GM23248 (cell line): ENCODE measurements at regions not wholly inside any gene's neighbourhood (a gene's known extent, or its start where the extent isn't known, plus 50 kb on each side); places are given as distances from the start of the nearest gene placed in this dataset.
A peak's percentile ranks its signal among the peaks of the same experiment; 100 is the strongest.

ENCODE experiments used
- DNase-seq: peaks from one replicate; pipeline ENCODE4 v3.0.0-alpha.2; 2015
- H2AFZ ChIP-seq: fragments of 200-600 bp; sonication (generic); 2 replicates; pipeline ENCODE4 v1.6.1; 2016; ENCODE audit warnings: antibody characterized with exemption
- H3F3A ChIP-seq: fragments of 200-600 bp; sonication (generic); 2 replicates; pipeline ENCODE4 v1.6.1; 2016; ENCODE audit warnings: mild to moderate bottlenecking, antibody characterized with exemption, mixed run types; ENCODE audit not compliant: insufficient read depth
- H3K27ac ChIP-seq: fragments of 200-600 bp; sonication (generic); 2 replicates; pipeline ENCODE4 v1.5.1; 2016; ENCODE audit warnings: mild to moderate bottlenecking
- H3K27me3 ChIP-seq: fragments of 200-600 bp; sonication (generic); replicated peaks from 2 replicates; pipeline ENCODE4 v1.6.1; 2016; ENCODE audit warnings: mild to moderate bottlenecking; ENCODE audit not compliant: insufficient read depth
- H3K36me3 ChIP-seq: fragments of 200-600 bp; sonication (generic); 2 replicates; pipeline ENCODE4 v1.6.1; 2016; ENCODE audit warnings: low read depth, mild to moderate bottlenecking
- H3K4me1 ChIP-seq: fragments of 200-600 bp; sonication (generic); 2 replicates; pipeline ENCODE4 v1.6.1; 2016; ENCODE audit warnings: mild to moderate bottlenecking; ENCODE audit not compliant: insufficient read depth
- H3K4me2 ChIP-seq: fragments of 200-600 bp; sonication (generic); one replicate; pipeline ENCODE4 v1.6.1; 2016; ENCODE audit warnings: mild to moderate bottlenecking; ENCODE audit not compliant: unreplicated experiment
- H3K4me3 ChIP-seq: fragments of 200-600 bp; sonication (generic); 2 replicates; pipeline ENCODE4 v1.5.1; 2016; ENCODE audit warnings: mild to moderate bottlenecking
- H3K79me2 ChIP-seq: fragments of 200-600 bp; sonication (generic); 2 replicates; pipeline ENCODE4 v1.6.1; 2016; ENCODE audit warnings: mild to moderate bottlenecking; ENCODE audit not compliant: insufficient read depth
- H3K9ac ChIP-seq: fragments of 200-600 bp; sonication (generic); 2 replicates; pipeline ENCODE4 v1.6.1; 2016; ENCODE audit warnings: mild to moderate bottlenecking
- H3K9me2 ChIP-seq: fragments of 200-600 bp; sonication (generic); 2 replicates; pipeline ENCODE4 v1.6.1; 2016; ENCODE audit warnings: mixed run types, mild to moderate bottlenecking, moderate library complexity; ENCODE audit not compliant: insufficient read depth
- H3K9me3 ChIP-seq: fragments of 200-600 bp; sonication (generic); one replicate; pipeline ENCODE4 v1.6.1; 2017; ENCODE audit warnings: low read depth
- H4K20me1 ChIP-seq: fragments of 200-600 bp; sonication (generic); 2 replicates; pipeline ENCODE4 v1.6.0; 2016; ENCODE audit not compliant: insufficient read depth
- EZH2 ChIP-seq: fragments of 200-600 bp; sonication (generic); IDR thresholded peaks from 2 replicates; pipeline ENCODE4 v1.6.1; 2018; ENCODE audit warnings: antibody characterized with exemption, mild to moderate bottlenecking; ENCODE audit not compliant: insufficient read depth, poor library complexity, severe bottlenecking
- EZH2phosphoT487 ChIP-seq: fragments of 200-600 bp; sonication (generic); IDR thresholded peaks from 2 replicates; pipeline ENCODE4 v1.6.1; 2018; ENCODE audit warnings: antibody characterized with exemption, moderate library complexity, mild to moderate bottlenecking, low read depth; ENCODE audit not compliant: insufficient read depth
- WGBS, 2 experiments: methylation state at CpG; one replicate each; pipeline ENCODE4 v1.1.6; 2015 to 2017; ENCODE audit warnings: low lambda C conversion rate in 2 of 2, low coverage in 1 of 2; ENCODE audit errors: missing lambda C conversion rate in 2 of 2; 5-methylcytosine and 5-hydroxymethylcytosine counted together
- in situ Hi-C: fragments of 300-500 bp; cut with MboI; formaldehyde crosslinking; loops from 2 replicates; pipeline ENCODE4 v1.15.0; 2020

GRCh38 chr13:24038405-24038804 is 122.1 kb upstream of the SPATA13 start:
- 0 out of 2 replicates have a peak overlapping the region, but pooled peaks have one; percentile 16 for H3K4me3 ChIP-seq
- no peaks in the 10 kb centered on the region for H3K9me3 ChIP-seq
- H3K36me3 ChIP-seq = no peaks in the 10 kb centered on the region
- peak overlapping the region; percentile 37 for H3K4me2 ChIP-seq
- in situ Hi-C loops = no loop called here
- H3K4me1 ChIP-seq = peaks cover 39% of the 10 kb centered on the region
- peak; percentile 76 for DNase-seq
- no peak overlapping the region for H2AFZ ChIP-seq
- no peaks in the 10 kb centered on the region for H3K79me2 ChIP-seq
- WGBS, 2 experiments = 49 to 58% methylated on average over 9 of the region's 9 CpGs
- peaks cover 30% of the 10 kb centered on the region for H3F3A ChIP-seq
- TF ChIP-seq EZH2 = no peak
- no peak for TF ChIP-seq EZH2phosphoT487
- no peaks in the 10 kb centered on the region for H4K20me1 ChIP-seq
- H3K27me3 ChIP-seq = no peaks in the 10 kb centered on the region
- H3K9ac ChIP-seq = no peak overlapping the region
- no peaks in the 10 kb centered on the region for H3K9me2 ChIP-seq
- peak overlapping the region; percentile 19; the same call in 1 of the 2 replicates for H3K27ac ChIP-seq

GRCh38 chr13:24038841-24039330 is 121.6 kb upstream of the SPATA13 start:
- Histone ChIP-seq H3K9me2 (no peaks in the 10 kb centered on the region), H3F3A (peaks cover 25% of the 10 kb centered on the region), H3K9me3 (no peaks in the 10 kb centered on the region), H4K20me1 (no peaks in the 10 kb centered on the region), H3K27me3 (no peaks in the 10 kb centered on the region), H3K27ac (peak overlapping the region; percentile 19; the same call in 1 of the 2 replicates), H3K4me2 (peak overlapping the region; percentile 37), H3K4me3 (0 out of 2 replicates have a peak overlapping the region, but pooled peaks have one; percentile 16), H3K36me3 (no peaks in the 10 kb centered on the region), H3K9ac (no peak overlapping the region), H3K4me1 (peaks cover 39% of the 10 kb centered on the region), H2AFZ (no peak overlapping the region), H3K79me2 (no peaks in the 10 kb centered on the region)
- in situ Hi-C loops = no loop called here
- TF ChIP-seq EZH2phosphoT487 (no peak), EZH2 (no peak)
- DNase-seq = peak; percentile 72
- WGBS, 2 experiments = 4 to 9% methylated on average over 3 of the region's 3 CpGs

GRCh38 chr13:24039621-24040475 is 120.7 kb upstream of the SPATA13 start:
- TF ChIP-seq EZH2phosphoT487 = no peak
- no peak for TF ChIP-seq EZH2
- no peak for DNase-seq
- 73 to 84% methylated on average over 7 of the region's 7 CpGs for WGBS, 2 experiments
- Histone ChIP-seq H3K9me3 (no peaks in the 10 kb centered on the region), H3K4me2 (no peak overlapping the region), H3K4me3 (no peak overlapping the region), H3K4me1 (peaks cover 32% of the 10 kb centered on the region), H3K27me3 (no peaks in the 10 kb centered on the region), H3K79me2 (no peaks in the 10 kb centered on the region), H3F3A (peaks cover 16% of the 10 kb centered on the region), H3K36me3 (no peaks in the 10 kb centered on the region), H3K27ac (no peak overlapping the region), H2AFZ (no peak overlapping the region), H3K9me2 (no peaks in the 10 kb centered on the region), H3K9ac (no peak overlapping the region), H4K20me1 (no peaks in the 10 kb centered on the region)
- in situ Hi-C loops = no loop called here

GRCh38 chr13:24040835-24041234 is 119.7 kb upstream of the SPATA13 start:
- Histone ChIP-seq H3K27ac (no peak overlapping the region), H4K20me1 (no peaks in the 10 kb centered on the region), H3K27me3 (no peaks in the 10 kb centered on the region), H3K9me2 (no peaks in the 10 kb centered on the region), H3K4me2 (no peak overlapping the region), H3K9ac (no peak overlapping the region), H3F3A (peaks cover 16% of the 10 kb centered on the region), H3K4me3 (no peak overlapping the region), H3K4me1 (peaks cover 27% of the 10 kb centered on the region), H3K36me3 (no peaks in the 10 kb centered on the region), H3K9me3 (no peaks in the 10 kb centered on the region), H3K79me2 (no peaks in the 10 kb centered on the region), H2AFZ (no peak overlapping the region)
- 91 to 98% methylated on average over 3 of the region's 3 CpGs for WGBS, 2 experiments
- TF ChIP-seq EZH2phosphoT487 (no peak), EZH2 (no peak)
- no peak for DNase-seq
- in situ Hi-C loops = no loop called here
